ENCODE measurements at regions not wholly inside any gene's neighbourhood (a gene's known extent, or its start where the extent isn't known, plus 50 kb on each side); places are given as distances from the start of the nearest gene placed in this dataset.

DNA sequence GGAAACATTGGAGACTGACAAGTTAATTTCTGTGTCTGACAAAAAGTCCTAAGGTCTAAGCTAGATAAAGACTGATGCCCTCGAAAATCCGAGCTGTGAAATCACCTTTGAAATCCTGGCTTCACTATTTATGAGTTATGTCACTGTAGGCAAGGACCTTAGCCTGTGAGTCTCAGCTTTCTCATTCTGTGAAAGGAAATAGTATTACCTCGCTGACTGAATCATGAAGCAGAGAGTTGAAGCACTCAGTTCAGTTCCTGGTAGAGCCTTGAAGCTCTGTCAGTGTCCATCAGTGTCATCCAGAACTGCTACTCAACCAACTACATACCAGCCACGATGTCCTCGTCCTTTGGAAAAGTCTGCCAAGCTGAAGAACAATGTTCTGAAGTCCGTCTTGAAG, 1025.6 kb upstream of the GYPC start:
- Histone ChIP-seq H3K27ac (ENCODE audit: low read depth, low read length) (no peak overlapping the region), H3K27me3 (ENCODE audit: control insufficient read depth, insufficient read depth, low read length) (no peaks in the 10 kb centered on the region), H3K9me3 (ENCODE audit: control insufficient read depth, insufficient read depth, low read length) (peaks cover 15% of the 10 kb centered on the region; the same call in 1 of the 2 replicates), H3K4me3 (ENCODE audit: low read depth, low read length) (no peak overlapping the region)
- CTCF ChIA-PET: no interaction called here
- TF ChIP-seq, protein P1, sequence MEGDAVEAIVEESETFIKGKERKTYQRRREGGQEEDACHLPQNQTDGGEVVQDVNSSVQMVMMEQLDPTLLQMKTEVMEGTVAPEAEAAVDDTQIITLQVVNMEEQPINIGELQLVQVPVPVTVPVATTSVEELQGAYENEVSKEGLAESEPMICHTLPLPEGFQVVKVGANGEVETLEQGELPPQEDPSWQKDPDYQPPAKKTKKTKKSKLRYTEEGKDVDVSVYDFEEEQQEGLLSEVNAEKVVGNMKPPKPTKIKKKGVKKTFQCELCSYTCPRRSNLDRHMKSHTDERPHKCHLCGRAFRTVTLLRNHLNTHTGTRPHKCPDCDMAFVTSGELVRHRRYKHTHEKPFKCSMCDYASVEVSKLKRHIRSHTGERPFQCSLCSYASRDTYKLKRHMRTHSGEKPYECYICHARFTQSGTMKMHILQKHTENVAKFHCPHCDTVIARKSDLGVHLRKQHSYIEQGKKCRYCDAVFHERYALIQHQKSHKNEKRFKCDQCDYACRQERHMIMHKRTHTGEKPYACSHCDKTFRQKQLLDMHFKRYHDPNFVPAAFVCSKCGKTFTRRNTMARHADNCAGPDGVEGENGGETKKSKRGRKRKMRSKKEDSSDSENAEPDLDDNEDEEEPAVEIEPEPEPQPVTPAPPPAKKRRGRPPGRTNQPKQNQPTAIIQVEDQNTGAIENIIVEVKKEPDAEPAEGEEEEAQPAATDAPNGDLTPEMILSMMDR (IDR thresholded peaks at IDR 0.05; ENCODE audit: low read depth, low read length): no peak
- DNase-seq (ENCODE audit: low read depth, low spot score): no peak
- POLR2A ChIA-PET: no interaction called here

DNA sequence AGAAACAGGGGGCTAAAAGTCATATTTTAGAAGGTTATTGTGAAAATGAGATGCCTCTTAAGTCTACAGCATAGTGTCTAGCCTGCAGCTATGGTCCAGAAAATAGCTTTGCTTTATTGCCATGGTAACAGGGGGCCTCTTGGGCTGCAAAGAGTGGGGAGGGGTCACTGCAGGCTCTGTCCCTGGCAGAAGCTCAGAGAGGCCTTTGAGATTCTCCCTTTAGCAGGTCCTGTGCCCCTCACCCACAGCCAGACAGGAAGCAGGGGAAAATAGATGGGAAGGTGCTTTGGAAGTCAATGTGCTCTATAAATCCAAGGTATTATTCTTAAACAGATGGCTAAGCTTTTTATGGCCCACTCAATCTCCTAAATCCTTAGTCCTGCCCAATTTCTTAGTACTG, 1021.3 kb upstream of the GYPC start:
- Histone ChIP-seq H3K27ac (ENCODE audit: low read depth, low read length) (no peak overlapping the region), H3K4me3 (ENCODE audit: low read depth, low read length) (no peak overlapping the region), H3K9me3 (ENCODE audit: control insufficient read depth, insufficient read depth, low read length) (peaks cover 15% of the 10 kb centered on the region; the same call in 1 of the 2 replicates), H3K27me3 (ENCODE audit: control insufficient read depth, insufficient read depth, low read length) (no peaks in the 10 kb centered on the region)
- ChIA-PET CTCF (no interaction called here), POLR2A (no interaction called here)
- no peak for DNase-seq (ENCODE audit: low read depth, low spot score)
- TF ChIP-seq, protein P1 (IDR thresholded peaks at IDR 0.05; ENCODE audit: low read depth, low read length): no peak

DNA sequence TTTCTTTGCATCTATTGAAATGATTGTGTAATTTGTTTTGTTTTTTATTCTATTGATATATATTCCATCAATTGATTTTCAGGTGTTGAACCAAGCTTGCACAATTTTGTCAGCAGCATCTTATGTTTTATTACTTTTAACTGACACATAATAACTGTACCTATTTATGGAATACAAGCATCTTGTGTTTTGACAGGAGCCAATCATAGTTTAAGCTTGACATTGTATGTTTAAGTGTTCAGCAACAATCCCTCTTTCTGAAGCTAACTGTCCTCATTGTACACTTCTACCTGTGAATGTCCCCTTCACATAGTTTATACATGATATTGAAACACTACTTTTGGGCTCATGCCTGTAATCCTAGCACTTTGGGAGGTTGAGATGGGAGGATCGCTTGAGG, 1017.6 kb upstream of the GYPC start:
- ChIA-PET POLR2A (no interaction called here), CTCF (no interaction called here)
- Histone ChIP-seq H3K27ac (ENCODE audit: low read depth, low read length) (no peak overlapping the region), H3K27me3 (ENCODE audit: control insufficient read depth, insufficient read depth, low read length) (no peaks in the 10 kb centered on the region), H3K4me3 (ENCODE audit: low read depth, low read length) (no peak overlapping the region), H3K9me3 (ENCODE audit: control insufficient read depth, insufficient read depth, low read length) (peaks cover 5% of the 10 kb centered on the region; the same call in 1 of the 2 replicates)
- TF ChIP-seq, protein P1 (IDR thresholded peaks at IDR 0.05; ENCODE audit: low read depth, low read length): no peak
- no peak for DNase-seq (ENCODE audit: low read depth, low spot score)

DNA sequence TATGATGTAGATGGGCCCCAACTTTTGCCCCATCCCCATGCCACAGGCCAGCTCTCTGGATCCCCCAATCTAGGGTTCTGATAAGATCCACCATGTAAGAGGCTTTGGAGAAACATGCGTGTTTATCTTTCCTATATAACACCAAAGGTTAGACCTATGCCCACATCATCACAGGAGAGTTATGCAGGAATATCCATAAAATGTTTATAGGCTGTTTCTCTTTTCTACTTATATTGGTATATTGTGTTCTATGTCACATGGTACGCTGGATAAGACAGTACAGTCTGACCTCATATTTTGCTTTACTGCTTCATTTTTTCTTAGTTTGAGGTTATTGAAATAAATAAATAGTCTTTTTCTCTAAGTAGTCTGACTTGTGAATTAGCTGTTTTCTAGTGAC, 1013.9 kb upstream of the GYPC start:
- Histone ChIP-seq H3K27me3 (ENCODE audit: control insufficient read depth, insufficient read depth, low read length) (no peaks in the 10 kb centered on the region), H3K9me3 (ENCODE audit: control insufficient read depth, insufficient read depth, low read length) (no peaks in the 10 kb centered on the region), H3K27ac (ENCODE audit: low read depth, low read length) (no peak overlapping the region), H3K4me3 (ENCODE audit: low read depth, low read length) (no peak overlapping the region)
- ChIA-PET CTCF (no interaction called here), POLR2A (no interaction called here)
- DNase-seq (ENCODE audit: low read depth, low spot score): no peak
- TF ChIP-seq, protein P1 (IDR thresholded peaks at IDR 0.05; ENCODE audit: low read depth, low read length): no peak

DNA sequence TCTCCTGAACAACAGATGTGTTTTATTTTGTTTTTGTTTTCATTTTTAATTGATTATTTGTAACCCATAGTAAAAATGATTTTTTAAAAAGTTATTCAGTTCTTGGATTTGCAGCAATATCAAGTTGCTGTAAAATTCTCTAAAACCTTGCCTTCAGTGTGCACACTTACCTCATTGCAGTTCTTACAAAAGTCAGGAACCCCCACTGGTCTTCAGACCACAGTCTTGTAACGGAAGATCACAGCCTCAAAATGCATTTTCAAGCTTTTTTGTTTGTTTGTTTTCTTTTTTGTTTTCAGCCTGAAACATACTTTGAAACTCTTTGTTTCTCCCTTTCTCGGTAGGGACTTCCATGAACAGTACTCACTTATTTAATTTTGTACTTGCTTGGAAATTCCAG, 1012.8 kb upstream of the GYPC start:
- no peaks in the 10 kb centered on the region for H3K9me3 ChIP-seq (ENCODE audit: control insufficient read depth, insufficient read depth, low read length)

More for the DNA sequence above, 1012.8 kb upstream of the GYPC start:
- CTCF ChIA-PET: no interaction called here
- TF ChIP-seq, protein P1 (IDR thresholded peaks at IDR 0.05; ENCODE audit: low read depth, low read length): no peak
- Histone ChIP-seq H3K27ac (ENCODE audit: low read depth, low read length) (no peak overlapping the region), H3K27me3 (ENCODE audit: control insufficient read depth, insufficient read depth, low read length) (no peaks in the 10 kb centered on the region), H3K4me3 (ENCODE audit: low read depth, low read length) (no peak overlapping the region)
- POLR2A ChIA-PET: no interaction called here
- DNase-seq (ENCODE audit: low read depth, low spot score): no peak
